ENCODE measurements at regions not wholly inside any gene's neighbourhood (a gene's known extent, or its start where the extent isn't known, plus 50 kb on each side); places are given as distances from the start of the nearest gene placed in this dataset.

DNA sequence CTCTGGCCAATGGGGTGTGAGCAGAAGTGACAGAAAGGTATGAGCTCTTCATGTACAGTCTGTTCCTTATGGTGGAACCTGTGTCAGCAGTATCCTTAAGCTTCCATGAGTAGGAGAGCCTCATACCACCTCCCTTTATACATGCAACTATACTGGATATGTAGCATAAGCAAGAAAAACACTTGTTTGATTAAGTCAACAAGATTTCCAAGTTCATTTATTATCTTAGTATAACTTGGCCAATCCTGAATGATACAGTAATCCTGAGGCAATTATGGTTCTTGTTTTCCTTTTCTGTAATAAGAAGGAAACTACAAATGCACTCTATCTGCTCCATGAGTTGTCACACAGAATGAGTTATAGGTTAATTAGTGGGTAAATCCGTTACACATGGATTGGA, 409.6 kb upstream of the ID4 start:
- no peak for DNase-seq

DNA sequence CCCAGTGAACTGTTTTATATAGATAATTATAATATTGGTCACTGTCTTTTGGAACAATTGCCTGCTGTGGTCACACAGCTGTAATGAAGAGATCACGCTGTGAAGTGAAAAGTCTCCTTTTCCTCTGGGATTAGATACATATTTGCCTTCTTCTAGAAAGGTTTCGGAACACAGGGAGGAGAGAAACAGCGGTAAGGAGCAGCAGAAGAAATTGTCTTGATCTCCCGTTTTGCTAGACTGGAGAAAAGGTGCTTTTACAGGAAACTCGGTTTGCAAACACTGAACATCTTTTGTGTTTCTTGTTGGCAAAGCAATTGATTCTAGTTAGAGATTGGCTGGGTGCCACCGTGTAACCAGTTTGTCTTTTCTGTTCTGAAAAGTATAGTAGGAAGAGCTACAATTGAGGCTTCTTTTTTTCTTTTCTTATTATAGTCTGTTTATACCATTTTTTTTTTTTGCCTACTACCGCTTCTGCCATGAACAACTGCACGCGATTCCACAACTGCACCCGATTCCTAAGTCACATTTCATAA, 404.1 kb upstream of the ID4 start:
- no peak for DNase-seq

DNA sequence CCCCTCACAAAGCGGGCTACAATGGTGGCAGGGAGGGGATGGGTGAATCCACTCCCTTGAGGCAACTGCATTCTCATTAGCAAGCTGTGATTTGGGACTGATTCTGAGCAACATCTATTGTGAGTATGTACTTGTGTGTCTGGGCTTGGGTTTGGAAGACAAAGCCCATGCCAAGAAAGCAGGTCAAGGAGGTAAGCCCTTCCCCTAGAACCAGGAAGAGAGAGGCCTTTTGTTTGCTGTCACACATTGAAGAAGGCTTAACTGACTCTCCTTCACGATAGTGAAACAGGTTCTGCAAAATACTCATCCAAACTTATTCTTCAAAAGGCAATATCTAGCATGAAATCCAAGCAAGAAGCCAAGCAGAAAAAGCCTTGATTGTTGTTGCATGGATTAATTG, 403.1 kb upstream of the ID4 start:
- no peak for DNase-seq

DNA sequence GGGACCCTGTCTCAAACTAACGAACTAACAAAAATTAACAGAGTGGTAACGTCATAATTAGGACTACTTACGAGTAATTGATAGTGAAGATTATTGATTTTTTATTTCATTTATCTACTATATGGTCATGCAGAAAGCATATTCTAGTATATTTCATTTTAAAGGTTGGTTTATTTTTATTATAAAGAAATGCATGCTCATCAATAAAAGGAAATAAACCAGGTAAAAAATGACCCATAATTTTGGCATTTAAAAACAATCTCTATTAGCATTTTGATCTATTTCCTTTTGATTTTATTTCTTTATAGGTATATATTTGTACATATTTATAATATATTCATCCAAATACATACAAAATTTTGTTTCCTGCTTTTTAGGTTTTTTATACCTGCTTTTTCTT, 401.4 kb upstream of the ID4 start:
- no peak for DNase-seq

DNA sequence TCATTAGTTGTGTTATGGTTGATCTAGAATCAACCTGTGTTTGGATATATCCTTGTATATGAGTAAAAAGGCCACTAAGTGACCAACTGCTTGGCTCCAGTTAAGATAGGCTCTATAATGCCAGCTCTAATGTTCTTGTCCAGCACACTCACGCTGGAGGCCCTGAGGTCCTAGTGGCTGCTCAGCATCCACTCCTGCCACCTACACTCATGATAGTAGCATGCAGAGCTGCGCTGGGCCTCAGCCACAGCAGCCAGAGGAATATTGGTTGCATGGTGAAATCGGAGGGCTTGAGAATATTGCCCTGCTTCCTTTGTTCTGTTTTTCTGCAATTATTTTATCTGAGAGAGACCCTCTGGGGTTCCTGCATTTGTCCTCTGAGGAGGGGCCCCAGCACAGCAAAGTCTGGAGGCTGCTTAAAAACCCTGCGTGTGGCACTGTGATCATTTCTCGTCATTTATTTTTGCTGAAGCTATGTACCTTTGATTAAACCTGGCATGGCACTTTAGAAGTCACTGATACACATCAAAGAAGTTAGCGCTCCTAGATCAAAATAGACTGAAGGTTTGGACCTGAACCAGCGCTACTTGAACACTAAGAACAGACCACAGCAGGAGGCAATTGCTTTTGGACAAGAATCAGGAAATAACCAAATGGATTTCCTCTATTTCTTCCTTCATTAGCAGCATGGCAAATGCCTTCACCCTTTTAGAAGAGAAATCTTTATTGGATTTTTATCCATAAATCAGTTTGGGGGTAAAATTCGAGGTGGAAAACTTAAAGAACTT, 398.4 kb upstream of the ID4 start:
- no peak for DNase-seq

DNA sequence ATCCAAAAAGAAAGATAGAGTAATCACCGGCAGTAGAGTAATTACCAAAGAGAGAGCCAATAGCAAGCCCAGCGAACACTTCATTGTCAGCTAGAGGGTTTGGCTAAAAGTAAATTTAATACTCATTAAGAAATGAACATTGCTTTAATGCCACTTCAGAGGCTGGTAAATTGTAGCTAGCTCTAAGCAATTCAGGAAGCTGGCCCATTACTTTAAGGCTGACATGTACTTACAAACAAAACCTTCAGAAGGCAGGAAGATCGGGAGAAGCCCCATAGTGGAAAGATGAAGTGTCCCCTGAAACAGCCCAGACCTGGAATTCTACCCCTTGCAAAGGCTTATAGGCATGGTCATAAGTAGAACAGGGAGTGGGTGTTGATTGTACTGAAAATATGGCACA, 396.6 kb upstream of the ID4 start:
- DNase-seq: no peak

DNA sequence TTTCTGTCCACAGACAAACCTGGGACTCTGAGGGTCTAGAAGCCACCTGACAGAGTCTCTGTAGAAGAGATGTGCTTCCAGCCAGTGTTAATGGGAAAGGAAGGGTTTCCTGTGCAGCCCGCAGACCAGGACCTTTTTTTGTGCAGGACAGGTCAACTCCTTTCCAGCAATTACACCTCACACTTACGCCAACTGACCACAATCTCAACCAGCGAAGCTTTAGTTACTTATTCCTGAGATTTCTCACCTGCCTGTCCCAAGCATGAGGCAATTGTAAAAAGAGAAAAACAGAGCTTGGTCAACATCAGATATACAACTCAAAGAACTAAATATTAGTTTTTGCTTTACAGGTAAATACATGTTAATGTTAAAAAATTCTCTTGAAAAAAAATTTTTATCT, 393.8 kb upstream of the ID4 start:
- DNase-seq: no peak

DNA sequence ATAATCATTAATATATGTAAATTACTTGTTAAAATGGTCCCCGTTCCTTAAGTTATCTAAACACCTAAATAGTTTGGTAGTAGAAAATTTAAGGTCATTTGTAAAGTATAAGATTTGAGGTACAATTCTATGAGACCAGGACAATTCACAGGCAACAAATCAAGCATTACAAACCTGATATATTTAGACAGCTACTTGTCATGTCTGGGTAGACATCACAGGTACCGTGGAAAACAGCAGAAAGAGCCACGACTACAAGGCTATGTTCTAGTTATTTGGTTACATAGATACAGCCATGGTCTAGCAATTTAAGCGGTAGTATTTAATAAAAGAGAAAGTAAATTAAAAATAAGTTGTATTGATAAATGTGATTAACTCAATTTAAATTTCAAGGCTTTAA, 393.1 kb upstream of the ID4 start:
- no peak for DNase-seq

DNA sequence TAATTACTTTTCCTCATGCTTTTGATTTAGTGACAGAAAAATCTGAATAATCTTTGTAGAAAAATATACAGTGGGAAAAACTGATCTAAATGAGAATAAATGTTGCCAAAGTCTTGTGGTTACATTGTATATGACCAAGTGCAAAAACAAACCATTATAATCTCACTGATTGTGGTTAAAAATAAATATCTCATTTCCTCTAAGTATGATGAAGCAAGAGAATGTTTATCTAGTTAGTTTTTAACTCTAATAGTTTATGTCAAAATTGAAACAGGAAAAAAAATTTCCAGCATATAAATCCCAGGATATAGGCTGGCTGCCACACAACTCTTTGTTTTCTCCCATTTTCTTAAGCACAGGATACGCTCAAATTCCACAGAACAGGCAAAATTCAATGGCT, 392.7 kb upstream of the ID4 start:
- DNase-seq: no peak

DNA sequence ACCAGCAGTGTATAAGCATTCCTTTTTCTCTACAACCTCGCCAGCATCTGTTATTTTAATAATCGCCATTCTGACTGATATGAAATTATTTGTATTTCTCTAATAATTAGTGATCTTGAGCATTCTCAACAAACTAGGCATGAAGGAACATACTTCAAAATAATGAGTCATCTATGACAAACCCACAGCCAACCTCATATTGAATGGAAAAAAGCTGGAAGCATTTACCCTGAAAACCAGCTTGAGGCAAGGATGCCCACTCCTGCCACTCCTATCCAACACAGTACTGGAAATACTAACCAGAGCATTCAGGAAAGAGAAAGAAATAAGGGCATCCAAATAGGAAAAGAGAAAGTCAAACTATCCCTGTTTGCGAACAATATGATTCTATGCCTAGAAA, 390.6 kb upstream of the ID4 start:
- DNase-seq: no peak

DNA sequence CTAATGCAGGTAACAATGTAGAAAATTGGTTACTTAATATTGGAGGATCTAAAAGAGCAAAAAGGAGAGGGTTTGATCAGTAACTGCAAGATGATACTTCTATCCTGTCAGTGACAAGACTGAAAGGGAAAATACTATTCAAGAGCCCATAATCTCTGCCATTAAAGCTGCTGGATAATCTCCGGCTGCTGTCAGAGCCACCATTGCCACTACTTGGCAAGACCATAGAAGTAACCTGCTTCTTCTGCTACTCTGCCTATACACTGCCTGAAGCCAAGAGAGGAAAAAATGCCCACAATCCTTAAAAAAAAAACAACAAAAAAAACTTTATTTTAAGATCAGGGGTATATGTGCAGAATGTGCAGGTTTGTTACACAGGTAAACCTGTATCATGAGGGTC, 386.5 kb upstream of the ID4 start:
- no peak for DNase-seq

DNA sequence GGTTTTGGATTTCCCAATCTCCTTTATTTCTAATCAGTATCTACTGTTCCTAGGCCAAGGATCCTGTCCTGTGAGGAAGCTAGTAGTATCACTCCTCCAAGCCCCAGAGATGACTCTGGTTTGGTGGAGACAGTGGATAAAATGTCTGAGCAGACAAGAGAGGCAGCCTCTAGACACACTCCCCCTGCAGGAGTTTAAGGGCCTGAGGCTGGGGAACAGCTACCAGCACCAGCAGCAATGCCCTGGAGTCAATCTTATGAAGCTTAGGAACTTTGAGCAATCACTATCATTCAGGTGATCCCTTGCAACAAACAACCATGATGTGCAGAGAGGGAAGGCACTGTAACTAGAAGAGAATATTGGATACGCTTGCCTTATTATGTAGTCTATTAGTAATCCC, 384.7 kb upstream of the ID4 start:
- DNase-seq: no peak

DNA sequence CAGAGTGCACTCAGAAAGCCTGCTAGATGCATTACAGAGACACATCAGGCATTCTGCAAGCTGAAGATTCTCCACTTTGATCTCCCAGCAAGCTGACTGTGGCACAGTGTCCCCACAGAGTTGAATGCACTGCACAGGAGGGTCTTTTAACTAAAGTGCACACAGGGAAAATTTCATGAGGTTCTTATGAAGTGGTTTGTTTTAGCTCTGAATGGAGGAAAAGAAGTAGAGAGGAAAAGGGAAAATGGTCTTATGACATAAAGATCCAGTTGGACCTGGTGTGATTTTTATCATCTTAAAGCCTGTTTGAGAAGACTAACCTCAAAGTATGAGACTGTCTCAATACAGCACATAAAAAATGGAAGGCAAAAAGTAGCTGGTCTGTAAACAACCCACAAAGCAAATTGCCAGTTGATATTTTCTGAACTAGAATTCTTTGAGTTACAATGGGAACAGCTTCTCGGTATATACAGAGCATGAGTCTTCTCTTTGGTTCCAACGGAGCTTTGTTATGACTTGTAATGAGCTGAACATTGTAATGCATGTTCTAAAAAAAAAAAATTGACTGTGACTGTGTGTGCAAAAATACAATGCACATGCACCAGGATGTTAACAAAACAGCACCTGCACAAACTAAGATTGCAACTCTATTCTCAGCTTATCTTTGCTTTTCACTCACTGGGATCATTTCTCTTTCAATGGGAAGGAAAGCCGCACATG, 383.0 kb upstream of the ID4 start:
- no peak for DNase-seq

DNA sequence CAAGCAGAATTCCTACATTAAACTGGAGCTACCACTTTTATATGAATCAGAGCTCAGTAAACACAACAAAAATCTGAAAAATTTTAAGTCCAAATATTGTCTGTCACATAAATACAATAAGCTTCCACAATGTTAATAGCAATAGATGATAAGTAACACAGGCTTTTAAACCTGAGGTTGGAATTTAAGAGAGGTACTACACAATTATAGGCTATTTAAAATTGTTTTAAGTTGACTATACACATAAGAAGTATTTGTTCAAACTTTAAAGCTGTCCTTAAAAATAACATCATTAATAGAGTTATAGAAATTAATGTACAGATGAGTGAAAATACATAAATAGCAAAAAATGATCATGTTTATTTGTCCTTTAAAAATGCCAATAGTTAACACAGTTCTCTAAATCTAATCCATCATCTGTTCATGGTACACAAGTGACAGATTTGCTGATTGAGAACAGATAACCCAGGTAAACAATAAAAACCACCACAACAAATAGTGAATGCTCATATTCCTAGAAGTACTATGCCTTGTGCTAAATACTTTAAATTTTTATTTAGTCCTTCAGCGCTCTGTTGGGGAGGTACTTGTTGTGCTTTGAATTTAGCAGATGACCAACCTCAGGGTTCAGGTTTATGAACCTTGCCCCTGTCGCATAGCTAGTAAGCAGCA, 382.3 kb upstream of the ID4 start:
- no peak for DNase-seq

DNA sequence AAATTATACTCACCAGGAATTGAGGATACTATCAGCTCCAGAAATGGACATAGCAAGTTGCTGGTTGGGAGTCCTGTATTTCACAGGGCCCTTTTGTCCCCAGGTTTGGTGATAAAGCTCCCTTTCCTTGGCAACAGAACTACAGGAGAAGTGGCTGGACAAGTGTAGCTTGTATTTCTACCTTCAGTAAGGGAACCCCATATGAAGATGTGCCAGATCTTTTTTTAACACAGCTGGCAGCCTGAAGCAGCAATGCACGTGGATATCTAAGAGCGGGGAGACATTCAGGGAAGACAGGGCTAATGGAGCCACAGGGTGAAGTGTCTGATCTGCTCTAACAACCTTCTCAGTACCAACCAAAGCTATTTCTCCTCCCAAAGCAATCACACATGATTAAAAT, 373.9 kb upstream of the ID4 start:
- DNase-seq: no peak

DNA sequence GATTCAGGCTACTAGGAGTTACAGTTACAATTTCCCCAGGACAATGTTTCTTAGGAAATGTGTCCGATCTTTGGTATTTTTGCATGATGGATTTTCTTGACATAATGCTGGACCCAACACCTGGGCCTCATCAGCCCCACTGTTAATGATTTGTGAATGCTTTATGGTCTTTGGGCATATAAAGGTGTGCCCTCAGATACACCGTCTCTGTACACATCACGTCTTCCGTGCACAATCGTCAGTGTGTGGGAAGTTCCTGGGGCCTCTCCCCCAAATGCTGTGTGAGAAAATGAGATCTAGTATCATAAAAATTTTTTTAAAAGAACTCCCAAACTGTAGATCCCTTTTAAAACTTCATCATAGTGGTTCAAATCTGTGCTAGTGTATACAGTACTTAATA, 373.2 kb upstream of the ID4 start:
- no peak for DNase-seq

DNA sequence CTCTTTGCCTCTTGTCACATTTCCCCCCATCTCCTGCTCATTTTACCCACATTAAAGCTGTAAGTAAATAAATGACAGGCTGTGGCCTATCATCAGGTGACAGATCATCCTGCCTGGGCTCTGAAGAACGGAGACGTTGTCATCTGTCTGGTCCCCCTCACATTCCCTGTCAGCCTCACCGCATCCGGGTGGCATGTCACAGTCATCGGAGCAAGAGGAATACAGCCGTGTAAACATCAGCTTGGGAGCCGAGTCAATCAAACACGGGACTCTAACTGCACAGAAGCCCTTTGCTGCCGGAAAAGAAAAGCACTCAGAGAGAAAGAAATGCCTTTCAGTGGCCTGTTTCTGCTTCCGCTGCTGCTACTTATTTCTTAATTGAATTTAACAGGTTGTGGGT, 371.9 kb upstream of the ID4 start:
- no peak for DNase-seq

DNA sequence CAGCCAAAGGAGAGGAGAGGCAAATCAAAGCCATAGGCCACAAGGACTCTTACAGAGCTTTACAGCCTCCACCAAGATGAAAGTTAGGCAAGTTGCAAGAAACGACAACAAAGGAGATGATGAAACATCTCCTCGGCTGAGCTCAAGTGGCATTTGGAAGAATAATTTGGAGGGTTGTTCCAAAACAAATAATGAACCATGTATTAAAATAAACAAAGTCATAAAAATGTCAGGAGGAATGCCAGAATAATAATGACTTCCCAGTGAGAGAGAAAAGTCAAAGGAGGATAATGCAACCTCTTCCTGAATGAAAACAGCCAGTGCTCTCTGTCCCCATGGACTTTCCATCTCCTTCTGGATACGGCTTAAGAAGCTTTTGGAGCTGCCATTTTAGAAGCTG, 371.4 kb upstream of the ID4 start:
- DNase-seq: no peak

DNA sequence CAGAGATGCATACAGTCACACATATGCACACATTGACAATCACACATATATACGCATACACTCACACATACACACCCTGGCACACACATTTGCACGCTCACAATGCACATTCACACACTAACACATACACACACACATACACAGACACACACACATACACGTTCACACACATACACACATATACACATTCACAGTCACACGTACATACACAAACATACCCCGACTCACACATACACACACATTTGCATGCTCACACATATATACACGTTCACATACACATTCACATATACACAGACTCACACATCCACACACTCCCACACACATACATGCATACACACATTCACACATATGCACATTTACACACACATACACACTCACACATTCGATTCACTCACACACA, 366.8 kb upstream of the ID4 start:
- DNase-seq: no peak

DNA sequence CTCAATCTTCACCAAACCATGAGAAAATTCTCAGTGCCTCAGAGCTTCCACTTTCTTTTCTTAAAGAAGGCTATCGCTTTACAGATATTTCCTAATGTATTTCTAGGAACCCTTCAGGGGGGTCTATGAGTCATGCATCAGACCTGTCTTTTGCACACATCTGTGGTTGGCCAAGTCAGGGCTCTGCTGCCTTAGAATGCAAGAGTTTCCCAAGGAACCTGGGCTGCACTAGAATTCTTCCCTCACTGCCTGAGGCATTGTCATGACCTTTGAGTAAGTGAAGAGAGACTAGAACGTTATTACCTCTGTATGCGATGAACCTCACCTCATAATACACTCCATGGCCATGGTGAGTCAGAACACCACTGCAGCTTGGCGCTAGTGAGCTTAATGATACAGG, 365.0 kb upstream of the ID4 start:
- no peak for DNase-seq

DNA sequence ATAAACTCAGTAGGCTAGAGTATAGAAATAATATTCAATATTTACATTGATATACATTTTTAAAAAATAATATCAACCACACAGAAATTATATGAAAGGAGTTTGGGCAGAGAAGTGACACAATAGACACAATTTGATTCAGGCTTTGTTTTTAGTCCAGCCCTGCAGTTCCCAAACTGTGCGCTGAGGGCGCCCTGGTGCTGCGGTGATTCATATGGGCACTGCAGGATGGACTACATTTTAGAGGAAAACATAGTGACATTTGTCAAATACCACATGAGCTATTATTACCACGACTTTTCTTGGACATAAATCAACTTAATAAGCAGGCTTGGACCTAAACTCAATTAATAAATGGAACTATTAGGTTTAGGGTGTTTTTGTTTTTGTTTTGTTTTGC, 364.3 kb upstream of the ID4 start:
- DNase-seq: no peak

DNA sequence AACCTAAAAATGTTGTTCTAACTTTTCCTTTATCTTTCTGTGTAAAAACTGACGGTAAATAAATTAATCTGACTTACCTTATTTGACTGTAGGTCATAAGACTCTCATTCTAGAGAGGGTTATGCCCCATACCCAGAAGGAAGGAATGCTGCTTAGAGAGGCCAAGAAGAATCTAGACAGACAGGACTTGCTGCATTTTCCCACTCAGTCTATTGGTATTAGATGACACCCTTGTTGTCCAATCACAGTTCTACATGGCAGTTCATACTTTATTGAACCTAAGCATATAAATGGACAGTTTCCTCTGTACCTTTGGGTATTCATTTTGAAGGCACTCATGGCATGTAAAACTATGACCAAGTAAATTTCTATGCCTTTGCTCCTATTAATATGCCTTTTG, 359.6 kb upstream of the ID4 start:
- no peak for DNase-seq

DNA sequence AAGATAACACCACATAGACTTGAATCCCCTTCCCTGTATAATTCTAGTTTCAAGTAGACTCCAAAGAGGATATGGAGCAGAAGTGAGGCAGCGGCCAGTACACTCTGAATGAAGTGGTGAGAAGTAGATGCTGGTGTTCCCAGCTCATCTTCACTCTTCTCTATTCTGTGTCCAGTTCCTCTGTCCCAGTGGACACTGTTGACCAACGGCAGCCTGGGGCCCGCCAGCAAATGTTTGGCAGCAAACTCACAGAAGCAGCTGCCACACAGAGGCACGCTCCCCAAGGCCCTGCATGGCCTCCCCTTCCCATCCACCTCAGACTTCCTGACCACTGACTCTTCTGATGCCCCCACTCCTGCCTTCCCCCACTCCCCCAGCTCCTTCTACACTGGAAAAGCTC, 358.9 kb upstream of the ID4 start:
- DNase-seq: no peak

DNA sequence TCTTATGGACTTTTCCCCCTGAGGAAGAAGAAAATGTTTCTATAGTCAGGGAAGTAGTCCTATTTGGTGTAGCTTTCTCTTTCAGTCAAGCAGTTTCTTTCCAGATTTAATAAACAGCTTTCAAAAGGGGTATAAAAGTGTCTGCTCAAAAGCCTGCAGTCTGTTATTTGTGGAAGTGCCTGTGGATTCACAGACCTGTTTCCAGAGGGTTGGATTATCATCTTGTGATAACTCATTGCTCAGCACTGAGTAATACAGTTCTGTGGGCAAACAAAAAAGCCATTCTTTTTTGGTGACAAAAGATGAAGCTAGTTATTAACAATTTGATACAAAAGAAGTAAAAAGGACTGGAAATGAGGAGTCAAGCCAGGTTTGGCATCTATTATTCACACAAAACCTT, 358.2 kb upstream of the ID4 start:
- DNase-seq: no peak
